HepG2 (cell line): ENCODE measurements at regions not wholly inside any gene's neighbourhood (a gene's known extent, or its start where the extent isn't known, plus 50 kb on each side); places are given as distances from the start of the nearest gene placed in this dataset.

Experiments
- ATAC-seq: fragments of 200-7000 bp; cut with Tn5 transposase; 3 replicates; pipeline ENCODE4 v1.9.1; 2020; ENCODE audit warnings: mild to moderate bottlenecking, moderate library complexity
- BruUV-seq: library from RNA; stranded (reverse); fragments of 400-500 nt; replicated peaks from 2 replicates; lab custom pipeline; 2021; lab: Mats Ljungman, UMichigan
- CTCF ChIA-PET: fragments of 300-600 bp; formaldehyde crosslinking; extraction: SDS; loops from one replicate; lab custom pipeline; 2021; ENCODE audit warnings: low total read pairs, inconsistent platforms, low intra/inter-chr PET ratio; lab: Yijun Ruan, JAX
- POLR2A ChIA-PET: fragments of 350-600 bp; sonication (Branson Sonifier 250); formaldehyde crosslinking; loops from one replicate; lab custom pipeline; 2020; ENCODE audit warnings: antibody characterized with exemption, inconsistent platforms; lab: Yijun Ruan, JAX
- DNase-seq: peaks from one replicate; pipeline ENCODE4 v3.0.0-alpha.2; 2015; ENCODE audit warnings: low spot score
- FAIRE-seq: peaks from 3 replicates; lab custom pipeline; 2011; peaks lifted over from hg19 to GRCh38; lab: Jason Lieb, UNC
- H2AFZ ChIP-seq: one replicate; pipeline ENCODE4 v1.6.1; 2011; ENCODE audit warnings: low read length, inconsistent platforms
- H3K27ac ChIP-seq: fragments of 300-600 bp; 3 replicates; pipeline ENCODE4 v1.8.0; 2011; ENCODE audit warnings: mixed run types, mild to moderate bottlenecking, mixed read lengths, low read length, inconsistent platforms; ENCODE audit not compliant: insufficient read depth; ENCODE audit errors: extremely low read length
- H3K27me3 ChIP-seq, 2 experiments: fragments of 200-600 bp in 1 of 2; 2 replicates in 1 of 2; 3 replicates in 1 of 2; pipeline versions ENCODE4 v1.6.0 to v1.8.0; 2011; ENCODE audit warnings: low read length in 2 of 2, mild to moderate bottlenecking in 2 of 2, moderate library complexity in 2 of 2, inconsistent platforms in 1 of 2; ENCODE audit not compliant: insufficient read depth in 2 of 2, control insufficient read depth in 1 of 2
- H3K36me3 ChIP-seq, 2 experiments: fragments of 200-600 bp in 1 of 2; replicated peaks in 1 of 2; 2 replicates in 1 of 2; 3 replicates in 1 of 2; pipeline versions ENCODE4 v1.5.1 to v1.8.0; 2011; ENCODE audit warnings: low read length in 2 of 2, inconsistent platforms in 1 of 2; ENCODE audit not compliant: insufficient read depth in 2 of 2, control insufficient read depth in 1 of 2
- H3K4me1 ChIP-seq: 2 replicates; pipeline ENCODE4 v1.5.1; 2012; ENCODE audit warnings: low read length, inconsistent platforms; ENCODE audit not compliant: insufficient read depth
- H3K4me2 ChIP-seq: 2 replicates; pipeline ENCODE4 v1.6.0; 2011; ENCODE audit warnings: low read depth, low read length, inconsistent platforms
- H3K4me3 ChIP-seq, 3 experiments: fragments of 200-600 bp in 1 of 3; sonication (generic), shearing (Covaris generic) in 1 of 3; replicated peaks in 1 of 3; 2 replicates each; pipeline ENCODE4 v1.5.1; 2011 to 2016; ENCODE audit warnings: low read length in 3 of 3, inconsistent platforms in 2 of 3, low read depth in 2 of 3, mild to moderate bottlenecking in 2 of 3, control low read depth in 1 of 3, mixed read lengths in 1 of 3; ENCODE audit not compliant: insufficient read depth in 1 of 3
- H3K79me2 ChIP-seq: one replicate; pipeline ENCODE4 v1.6.1; 2011; ENCODE audit warnings: low read length, inconsistent platforms; ENCODE audit not compliant: insufficient read depth
- H3K9ac ChIP-seq: 2 replicates; pipeline ENCODE4 v1.6.0; 2011; ENCODE audit warnings: mild to moderate bottlenecking, low read depth, low read length, inconsistent platforms; ENCODE audit not compliant: insufficient read depth
- H3K9me3 ChIP-seq: 2 replicates; pipeline ENCODE4 v1.5.1; 2012; ENCODE audit warnings: mild to moderate bottlenecking, low read length
- H4K20me1 ChIP-seq: 2 replicates; pipeline ENCODE4 v1.6.0; 2011; ENCODE audit warnings: inconsistent platforms, mild to moderate bottlenecking, low read length, moderate library complexity; ENCODE audit not compliant: insufficient read depth
- ATRX ChIP-seq: sonication (generic); formaldehyde crosslinking; IDR thresholded peaks from 2 replicates; pipeline ENCODE4 v1.4.0; 2020; ENCODE audit warnings: missing genetic modification reagents, borderline replicate concordance
- KDM5A ChIP-seq: fragments of 200-600 bp; sonication (generic); IDR thresholded peaks from 2 replicates; pipeline ENCODE4 v1.7.0; 2018; ENCODE audit warnings: antibody characterized with exemption, mild to moderate bottlenecking, low read length, borderline replicate concordance
- KLF16 ChIP-seq, 2 experiments: sonication (generic) in 1 of 2; formaldehyde crosslinking in 1 of 2; IDR thresholded peaks; 2 replicates each; pipeline versions ENCODE4 v1.6.1 to v1.8.0; 2016 to 2023; ENCODE audit warnings: missing genetic modification reagents in 2 of 2, missing compliant biosample characterization in 1 of 2
- POLR2AphosphoS5 ChIP-seq: IDR thresholded peaks from 2 replicates; pipeline ENCODE4 v1.6.1; 2012; ENCODE audit warnings: low read depth, low read length
- RFX5 ChIP-seq: IDR thresholded peaks from 2 replicates; pipeline ENCODE4 v1.6.1; 2011; ENCODE audit warnings: low read depth, low read length, improper control_type of control experiment
- STAG1 ChIP-seq: sonication (generic); formaldehyde crosslinking; IDR thresholded peaks from 2 replicates; pipeline ENCODE4 v1.4.0; 2020; ENCODE audit warnings: missing genetic modification reagents
- TIGD3 ChIP-seq: sonication (generic); formaldehyde crosslinking; IDR thresholded peaks from 2 replicates; pipeline ENCODE4 v1.5.1; 2020; ENCODE audit warnings: mild to moderate bottlenecking, missing genetic modification reagents, borderline replicate concordance
- ZKSCAN5 ChIP-seq: sonication (generic); formaldehyde crosslinking; IDR thresholded peaks from 2 replicates; pipeline ENCODE4 v1.5.1; 2020; ENCODE audit warnings: mild to moderate bottlenecking, missing genetic modification reagents
- ZNF224 ChIP-seq: sonication (generic); formaldehyde crosslinking; IDR thresholded peaks from 2 replicates; pipeline ENCODE4 v1.5.0; 2020; ENCODE audit warnings: mild to moderate bottlenecking, missing genetic modification reagents
- ZNF292 ChIP-seq: sonication (generic); formaldehyde crosslinking; IDR thresholded peaks from 2 replicates; pipeline ENCODE4 v1.8.1; 2022; ENCODE audit warnings: mild to moderate bottlenecking, low read depth, missing genetic modification reagents, borderline replicate concordance
- ZNF33B ChIP-seq: sonication (generic); formaldehyde crosslinking; IDR thresholded peaks from 2 replicates; pipeline ENCODE4 v1.5.1; 2020; ENCODE audit warnings: mild to moderate bottlenecking, missing genetic modification reagents
- ZNF543 ChIP-seq: sonication (generic); formaldehyde crosslinking; IDR thresholded peaks from 2 replicates; pipeline ENCODE4 v1.4.0; 2020; ENCODE audit warnings: mild to moderate bottlenecking, missing genetic modification reagents
- ZNF737 ChIP-seq: sonication (generic); formaldehyde crosslinking; IDR thresholded peaks from 2 replicates; pipeline ENCODE4 v1.5.0; 2020; ENCODE audit warnings: missing genetic modification reagents, mild to moderate bottlenecking, borderline replicate concordance
- ZNF891 ChIP-seq: sonication (generic); formaldehyde crosslinking; IDR thresholded peaks from 2 replicates; pipeline ENCODE4 v1.5.0; 2020; ENCODE audit warnings: mild to moderate bottlenecking, missing genetic modification reagents
- whole genome bisulfite sequencing: methylation state at CpG from one replicate; pipeline ENCODE4 v1.1.6; 2017; ENCODE audit warnings: low lambda C conversion rate; 5-methylcytosine and 5-hydroxymethylcytosine counted together
- in situ Hi-C: cut with HindIII; loops from 2 replicates; pipeline ENCODE4 v1.10.0; 2017; ENCODE audit warnings: low pct_unique_long_range_greater_than_20kb; ENCODE audit not compliant: extremely low pct_ligation_motif_present
- intact Hi-C: fragments of 100-400 bp; cut with micrococcal nuclease; formaldehyde crosslinking; loops from one replicate; pipeline ENCODE4 v1.10.0; 2022; ENCODE audit not compliant: unreplicated experiment
- TF ChIP-seq, protein P1 (sequence below): sonication (generic); formaldehyde crosslinking; IDR thresholded peaks from 2 replicates; pipeline ENCODE4 v1.4.0; 2020; ENCODE audit warnings: missing genetic modification reagents, borderline replicate concordance

- no peak for FAIRE-seq
- no peaks in the 10 kb centered on the region for H3K36me3 ChIP-seq
- no peaks in the 10 kb centered on the region for H3K27me3 ChIP-seq
- ChIA-PET POLR2A (no interaction called here), CTCF (no interaction called here)
- H3K4me2 ChIP-seq, result no peak overlapping the region
- no TSS peak for BruUV-seq
- no peaks in the 10 kb centered on the region for H3K4me1 ChIP-seq
- ATAC-seq, result no peak
- intact Hi-C loops, result no loop called here
- WGBS, result 72% methylated on average over 4 of the region's 4 CpGs
- no peaks in the 10 kb centered on the region for H3K79me2 ChIP-seq
- no peaks in the 10 kb centered on the region for H4K20me1 ChIP-seq
- no peak for DNase-seq
- in situ Hi-C loops, result no loop called here
- H2AFZ ChIP-seq, result no peak overlapping the region
- TF ChIP-seq KLF16 (CRISPR knock-in tag; IDR thresholded peaks at IDR 0.05) (no peak), STAG1 (CRISPR knock-in tag) (no peak), ZNF737 (no peak), ZNF33B (CRISPR knock-in tag) (no peak)
- no peaks in the 10 kb centered on the region for H3K9me3 ChIP-seq
- no peak overlapping the region for H3K27ac ChIP-seq
- no peak overlapping the region for H3K9ac ChIP-seq
- no peak overlapping the region for H3K4me3 ChIP-seq
Observed at GRCh38 chr3:83454353-83454752, 1504.4 kb upstream of the CADM2 start.

DNA sequence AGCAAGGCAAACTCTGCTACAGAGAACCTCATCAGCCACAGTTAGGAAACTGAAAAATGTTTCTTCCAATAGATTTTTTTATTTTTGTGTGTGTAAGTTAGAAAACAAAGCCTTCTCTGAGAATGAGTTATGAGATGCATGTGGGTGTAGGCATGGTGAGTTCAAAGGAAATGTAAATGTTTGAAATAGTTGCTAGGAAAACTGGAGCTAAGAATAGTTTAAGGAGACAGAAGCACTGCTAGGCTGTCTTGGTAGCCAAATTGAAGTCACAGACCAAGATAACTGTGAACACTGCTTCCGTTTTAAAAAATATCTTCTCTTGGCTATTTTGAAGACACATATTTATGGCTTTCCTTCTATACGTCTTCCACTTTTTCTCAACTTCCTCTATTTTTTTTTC is 1501.2 kb upstream of the CADM2 start:
- POLR2A ChIA-PET, result no interaction called here
- no peak overlapping the region for H3K4me3 ChIP-seq
- no TSS peak for BruUV-seq
- no peaks in the 10 kb centered on the region for H4K20me1 ChIP-seq
- in situ Hi-C loops, result no loop called here
- ATAC-seq (no peak), DNase-seq (no peak), FAIRE-seq (no peak)
- H3K36me3 ChIP-seq, result no peaks in the 10 kb centered on the region
- intact Hi-C loops, result no loop called here
- no peaks in the 10 kb centered on the region for H3K9me3 ChIP-seq
- 22% methylated on average over 2 of the region's 2 CpGs for WGBS
- no peak overlapping the region for H3K4me2 ChIP-seq
- CTCF ChIA-PET, result no interaction called here
- no peak overlapping the region for H3K9ac ChIP-seq
- no peak overlapping the region for H2AFZ ChIP-seq
- H3K4me1 ChIP-seq, result no peaks in the 10 kb centered on the region
- H3K27me3 ChIP-seq, result no peaks in the 10 kb centered on the region
- H3K27ac ChIP-seq, result no peak overlapping the region
- H3K79me2 ChIP-seq, result no peaks in the 10 kb centered on the region
- no peak for TF ChIP-seq TIGD3 (CRISPR knock-in tag)
- TF ChIP-seq, protein P1, sequence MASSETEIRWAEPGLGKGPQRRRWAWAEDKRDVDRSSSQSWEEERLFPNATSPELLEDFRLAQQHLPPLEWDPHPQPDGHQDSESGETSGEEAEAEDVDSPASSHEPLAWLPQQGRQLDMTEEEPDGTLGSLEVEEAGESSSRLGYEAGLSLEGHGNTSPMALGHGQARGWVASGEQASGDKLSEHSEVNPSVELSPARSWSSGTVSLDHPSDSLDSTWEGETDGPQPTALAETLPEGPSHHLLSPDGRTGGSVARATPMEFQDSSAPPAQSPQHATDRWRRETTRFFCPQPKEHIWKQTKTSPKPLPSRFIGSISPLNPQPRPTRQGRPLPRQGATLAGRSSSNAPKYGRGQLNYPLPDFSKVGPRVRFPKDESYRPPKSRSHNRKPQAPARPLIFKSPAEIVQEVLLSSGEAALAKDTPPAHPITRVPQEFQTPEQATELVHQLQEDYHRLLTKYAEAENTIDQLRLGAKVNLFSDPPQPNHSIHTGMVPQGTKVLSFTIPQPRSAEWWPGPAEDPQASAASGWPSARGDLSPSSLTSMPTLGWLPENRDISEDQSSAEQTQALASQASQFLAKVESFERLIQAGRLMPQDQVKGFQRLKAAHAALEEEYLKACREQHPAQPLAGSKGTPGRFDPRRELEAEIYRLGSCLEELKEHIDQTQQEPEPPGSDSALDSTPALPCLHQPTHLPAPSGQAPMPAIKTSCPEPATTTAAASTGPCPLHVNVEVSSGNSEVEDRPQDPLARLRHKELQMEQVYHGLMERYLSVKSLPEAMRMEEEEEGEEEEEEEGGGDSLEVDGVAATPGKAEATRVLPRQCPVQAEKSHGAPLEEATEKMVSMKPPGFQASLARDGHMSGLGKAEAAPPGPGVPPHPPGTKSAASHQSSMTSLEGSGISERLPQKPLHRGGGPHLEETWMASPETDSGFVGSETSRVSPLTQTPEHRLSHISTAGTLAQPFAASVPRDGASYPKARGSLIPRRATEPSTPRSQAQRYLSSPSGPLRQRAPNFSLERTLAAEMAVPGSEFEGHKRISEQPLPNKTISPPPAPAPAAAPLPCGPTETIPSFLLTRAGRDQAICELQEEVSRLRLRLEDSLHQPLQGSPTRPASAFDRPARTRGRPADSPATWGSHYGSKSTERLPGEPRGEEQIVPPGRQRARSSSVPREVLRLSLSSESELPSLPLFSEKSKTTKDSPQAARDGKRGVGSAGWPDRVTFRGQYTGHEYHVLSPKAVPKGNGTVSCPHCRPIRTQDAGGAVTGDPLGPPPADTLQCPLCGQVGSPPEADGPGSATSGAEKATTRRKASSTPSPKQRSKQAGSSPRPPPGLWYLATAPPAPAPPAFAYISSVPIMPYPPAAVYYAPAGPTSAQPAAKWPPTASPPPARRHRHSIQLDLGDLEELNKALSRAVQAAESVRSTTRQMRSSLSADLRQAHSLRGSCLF, result no peak
- TF ChIP-seq POLR2AphosphoS5, result no peak
- no peak for TF ChIP-seq KDM5A
- TF ChIP-seq ZKSCAN5, result no peak
- TF ChIP-seq ATRX (CRISPR knock-in tag), result no peak
- TF ChIP-seq ZNF292 (CRISPR knock-in tag), result no peak
- TF ChIP-seq RFX5, result no peak
- TF ChIP-seq ZNF891 (CRISPR knock-in tag), result no peak
- no peak for TF ChIP-seq ZNF224
- TF ChIP-seq ZNF543, result no peak
